Common myeloid progenitor, CD34-positive (primary cell): ENCODE measurements at regions not wholly inside any gene's neighbourhood (a gene's known extent, or its start where the extent isn't known, plus 50 kb on each side); places are given as distances from the start of the nearest gene placed in this dataset.
"Not testable (repeated sequence)": the region's sequence is repeated elsewhere in the genome, so short reads cannot be mapped to it uniquely, and the experiment has no call there.

Experiments used
- CTCF ChIA-PET: fragments of 350-600 bp; sonication (Branson Sonifier 250); formaldehyde crosslinking; loops from one replicate; lab custom pipeline; 2021; ENCODE audit warnings: antibody characterized with exemption; lab: Charles Lee
- POLR2A ChIA-PET: fragments of 350-600 bp; sonication (Branson Sonifier 250); formaldehyde crosslinking; loops from one replicate; lab custom pipeline; 2021; ENCODE audit warnings: antibody characterized with exemption; lab: Charles Lee
- DNase-seq, 3 donors: peaks; one replicate each; pipeline versions ENCODE4 v3.0.0 to v3.0.0-alpha.2; 2013
- H3K27ac ChIP-seq, 2 experiments: 1 replicate in 1 of 2; 2 replicates in 1 of 2; pipeline ENCODE4 v1.7.0; 2013; ENCODE audit warnings: inconsistent platforms in 2 of 2, low read length in 2 of 2, mild to moderate bottlenecking in 2 of 2, low read depth in 1 of 2, moderate library complexity in 1 of 2; ENCODE audit not compliant: severe bottlenecking in 2 of 2, insufficient read depth in 1 of 2, poor library complexity in 1 of 2
- H3K27me3 ChIP-seq, 5 experiments: replicated peaks in 2 of 5; 1 replicate in 3 of 5; 2 replicates in 2 of 5; pipeline versions ENCODE4 v1.6.1 to v1.7.0; 2013; ENCODE audit warnings: low read length in 4 of 5, mild to moderate bottlenecking in 2 of 5, moderate library complexity in 2 of 5, inconsistent platforms in 1 of 5; ENCODE audit not compliant: insufficient read depth in 5 of 5, control insufficient read depth in 4 of 5
- H3K36me3 ChIP-seq, 4 experiments: 1 replicate in 2 of 4; 2 replicates in 2 of 4; pipeline versions ENCODE4 v1.6.1 to v1.7.0; 2013; ENCODE audit warnings: low read length in 3 of 4, control low read depth in 1 of 4, mild to moderate bottlenecking in 1 of 4; ENCODE audit not compliant: control insufficient read depth in 4 of 4, insufficient read depth in 4 of 4
- H3K4me1 ChIP-seq, 4 experiments: 1 replicate in 3 of 4; 2 replicates in 1 of 4; pipeline versions ENCODE4 v1.6.1 to v1.7.1; 2013; ENCODE audit warnings: low read length in 3 of 4, mild to moderate bottlenecking in 3 of 4, control low read depth in 1 of 4, inconsistent platforms in 1 of 4, moderate library complexity in 1 of 4; ENCODE audit not compliant: control insufficient read depth in 4 of 4, insufficient read depth in 4 of 4; ENCODE audit errors: control extremely low read depth in 1 of 4
- H3K4me3 ChIP-seq, 7 experiments: 1 replicate in 4 of 7; 2 replicates in 3 of 7; pipeline versions ENCODE4 v1.5.1 to v1.7.0; 2013; ENCODE audit warnings: mild to moderate bottlenecking in 7 of 7, low read length in 6 of 7, moderate library complexity in 6 of 7, inconsistent platforms in 2 of 7, low read depth in 2 of 7, control low read depth in 1 of 7; ENCODE audit not compliant: insufficient read depth in 4 of 7, control insufficient read depth in 1 of 7; ENCODE audit errors: extremely low read depth in 1 of 7
- H3K9me3 ChIP-seq, 5 experiments: 1 replicate in 4 of 5; 2 replicates in 1 of 5; pipeline versions ENCODE4 v1.6.1 to v1.7.1; 2013; ENCODE audit warnings: low read length in 4 of 5, mild to moderate bottlenecking in 2 of 5, inconsistent platforms in 1 of 5, low read depth in 1 of 5, moderate library complexity in 1 of 5; ENCODE audit not compliant: control insufficient read depth in 4 of 5, insufficient read depth in 2 of 5; ENCODE audit errors: control extremely low read depth in 1 of 5
- WGBS: methylation state at CpG from one replicate; pipeline ENCODE4 v1.1.5; 2013; ENCODE audit not compliant: insufficient coverage; 5-methylcytosine and 5-hydroxymethylcytosine counted together

GRCh38 chr14:40340708-40341107, 908.5 kb upstream of the FBXO33 start:
- ChIA-PET POLR2A (no interaction called here), CTCF (no interaction called here)
- Histone ChIP-seq H3K27ac (no peak overlapping the region), H3K9me3 (no peaks in the 10 kb centered on the region), H3K27me3 (no peaks in the 10 kb centered on the region), H3K4me1 (no peaks in the 10 kb centered on the region), H3K4me3 (no peak overlapping the region), H3K36me3 (no peaks in the 10 kb centered on the region)
- 81% methylated on average over 3 of the region's 3 CpGs for WGBS
- no peak for DNase-seq

- CTCF ChIA-PET, result no interaction called here
- POLR2A ChIA-PET, result no interaction called here
Measured at GRCh38 chr14:40336846-40337245, 904.6 kb upstream of the FBXO33 start.

GRCh38 chr14:40326519-40326918, 894.3 kb upstream of the FBXO33 start:
- DNase-seq, H3K9me3 ChIP-seq, H3K27ac ChIP-seq, H3K27me3 ChIP-seq, H3K4me3 ChIP-seq, POLR2A ChIA-PET, H3K36me3 ChIP-seq, CTCF ChIA-PET, H3K4me1 ChIP-seq: not testable (repeated sequence)
- 100% methylated on average over 1 of the region's 9 CpGs for WGBS

More at GRCh38 chr14:40336846-40337245, 904.6 kb upstream of the FBXO33 start:
- Histone ChIP-seq H3K9me3 (peaks cover 0 to 3% (median 0%) of the 10 kb centered on the region in 5 experiments), H3K27ac (no peak overlapping the region), H3K4me3 (no peak overlapping the region), H3K36me3 (no peaks in the 10 kb centered on the region), H3K27me3 (no peaks in the 10 kb centered on the region), H3K4me1 (no peaks in the 10 kb centered on the region)
- 65% methylated on average over 2 of the region's 2 CpGs for WGBS
- no peak for DNase-seq

DNA sequence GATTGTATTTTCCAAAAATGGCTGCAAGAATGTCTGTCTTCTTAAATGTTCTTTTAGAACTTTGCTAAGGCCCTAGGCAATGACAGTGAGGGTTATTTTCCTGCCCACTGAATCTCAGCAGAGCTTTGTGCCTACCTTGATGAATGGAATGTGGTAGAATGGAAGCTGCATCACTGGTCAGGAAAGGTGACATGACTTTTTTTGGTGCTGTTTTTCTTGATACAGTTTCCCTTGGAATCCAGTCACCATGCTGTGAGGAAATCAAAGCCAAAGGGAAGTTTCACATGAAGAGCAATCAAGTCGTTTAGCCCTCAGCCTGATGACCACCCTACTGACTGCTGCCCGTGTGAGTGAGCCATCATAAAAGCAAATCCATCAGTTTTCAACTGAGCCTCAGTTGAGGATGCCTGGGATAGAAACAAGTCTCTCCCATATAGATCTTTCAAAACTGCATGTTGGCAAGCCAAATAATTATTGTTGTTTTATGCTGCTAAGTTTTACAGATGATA, 886.0 kb upstream of the FBXO33 start:
- no peak overlapping the region for H3K27ac ChIP-seq
- H3K9me3 ChIP-seq, result no peaks in the 10 kb centered on the region
- no peaks in the 10 kb centered on the region for H3K27me3 ChIP-seq
- no peaks in the 10 kb centered on the region for H3K36me3 ChIP-seq
- POLR2A ChIA-PET, result no interaction called here
- H3K4me1 ChIP-seq, result no peaks in the 10 kb centered on the region
- H3K4me3 ChIP-seq, result no peak overlapping the region
- CTCF ChIA-PET, result no interaction called here
- no peak for DNase-seq
- WGBS, result 39% methylated on average over 2 of the region's 2 CpGs

DNA sequence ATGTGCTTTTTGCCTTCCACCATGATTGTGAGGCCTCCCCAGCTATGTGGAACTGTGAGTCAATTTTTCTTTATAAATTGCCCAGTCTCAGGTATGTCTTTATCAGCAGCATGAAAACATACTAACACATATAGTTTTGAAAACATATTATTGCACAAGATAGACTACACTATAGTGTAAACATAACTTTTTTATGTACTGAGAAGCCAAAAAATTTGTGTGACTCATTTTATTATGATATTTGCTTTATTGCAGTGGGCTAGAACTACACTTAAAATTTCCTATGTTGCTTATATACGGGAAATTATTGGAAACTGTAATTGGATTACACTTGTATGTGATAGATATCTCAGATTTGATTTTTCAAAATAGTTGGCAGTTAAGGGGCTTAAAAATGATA, 885.5 kb upstream of the FBXO33 start:
- H3K9me3 ChIP-seq, result no peaks in the 10 kb centered on the region
- ChIA-PET POLR2A (no interaction called here), CTCF (no interaction called here)
- no CpG with 5 or more reads among the region's 1 CpG for WGBS
- H3K36me3 ChIP-seq, result no peaks in the 10 kb centered on the region
- no peaks in the 10 kb centered on the region for H3K4me1 ChIP-seq
- no peak overlapping the region for H3K27ac ChIP-seq
- no peak for DNase-seq
- no peak overlapping the region for H3K4me3 ChIP-seq
- no peaks in the 10 kb centered on the region for H3K27me3 ChIP-seq

DNA sequence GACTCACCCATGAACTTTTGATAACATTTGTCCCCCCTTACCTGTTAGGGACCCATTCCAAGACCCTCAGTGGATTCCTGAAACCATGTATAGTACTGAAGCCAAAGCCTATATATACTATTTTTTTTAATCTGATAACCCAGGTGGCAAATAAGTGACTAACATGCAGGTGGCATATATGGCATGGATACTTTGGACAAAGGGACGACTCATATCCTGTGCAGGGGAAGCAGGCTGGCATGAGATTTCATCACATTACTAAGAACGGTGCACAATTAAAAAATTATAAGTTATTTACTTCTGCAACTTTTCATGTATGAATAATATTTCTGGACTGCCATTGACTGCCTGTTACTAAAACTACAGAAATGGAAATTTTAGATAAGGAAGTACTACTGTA, 880.1 kb upstream of the FBXO33 start:
- H3K4me3 ChIP-seq, result no peak overlapping the region
- WGBS, result no CpG with 5 or more reads among the region's 2 CpGs
- no peaks in the 10 kb centered on the region for H3K27me3 ChIP-seq
- no peaks in the 10 kb centered on the region for H3K9me3 ChIP-seq
- H3K4me1 ChIP-seq, result no peaks in the 10 kb centered on the region
- H3K36me3 ChIP-seq, result no peaks in the 10 kb centered on the region
- CTCF ChIA-PET, result no interaction called here
- POLR2A ChIA-PET, result no interaction called here
- H3K27ac ChIP-seq, result no peak overlapping the region
- DNase-seq, result no peak

DNA sequence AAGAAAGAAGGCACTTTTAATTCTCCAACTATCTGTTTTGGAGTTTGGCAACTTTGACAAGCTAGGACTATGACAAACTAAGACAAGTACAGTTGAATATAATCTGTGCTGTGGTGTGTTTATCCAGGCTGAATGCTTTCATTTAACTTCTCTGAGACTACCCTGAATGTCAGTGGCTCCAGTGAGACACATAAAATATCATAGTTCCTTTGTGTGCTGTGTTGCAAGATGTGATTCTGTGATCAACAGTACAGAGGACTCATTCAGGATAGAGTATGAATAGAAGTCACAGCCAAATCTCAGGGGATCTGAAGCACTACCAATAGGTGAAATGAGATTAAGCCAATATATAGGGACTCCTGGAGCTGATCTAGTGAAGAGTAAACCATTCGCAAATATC, 876.9 kb upstream of the FBXO33 start:
- ChIA-PET CTCF (no interaction called here), POLR2A (no interaction called here)
- no peak for DNase-seq
- H3K9me3 ChIP-seq, result no peaks in the 10 kb centered on the region
- no peaks in the 10 kb centered on the region for H3K4me1 ChIP-seq
- no CpG with 5 or more reads among the region's 1 CpG for WGBS
- H3K4me3 ChIP-seq, result no peak overlapping the region
- H3K36me3 ChIP-seq, result no peaks in the 10 kb centered on the region
- no peak overlapping the region for H3K27ac ChIP-seq
- H3K27me3 ChIP-seq, result no peaks in the 10 kb centered on the region
